ENCODE measurements at regions not wholly inside any gene's neighbourhood (a gene's known extent, or its start where the extent isn't known, plus 50 kb on each side); places are given as distances from the start of the nearest gene placed in this dataset.
"Not testable (repeated sequence)": the region's sequence is repeated elsewhere in the genome, so short reads cannot be mapped to it uniquely, and the experiment has no call there.

DNA sequence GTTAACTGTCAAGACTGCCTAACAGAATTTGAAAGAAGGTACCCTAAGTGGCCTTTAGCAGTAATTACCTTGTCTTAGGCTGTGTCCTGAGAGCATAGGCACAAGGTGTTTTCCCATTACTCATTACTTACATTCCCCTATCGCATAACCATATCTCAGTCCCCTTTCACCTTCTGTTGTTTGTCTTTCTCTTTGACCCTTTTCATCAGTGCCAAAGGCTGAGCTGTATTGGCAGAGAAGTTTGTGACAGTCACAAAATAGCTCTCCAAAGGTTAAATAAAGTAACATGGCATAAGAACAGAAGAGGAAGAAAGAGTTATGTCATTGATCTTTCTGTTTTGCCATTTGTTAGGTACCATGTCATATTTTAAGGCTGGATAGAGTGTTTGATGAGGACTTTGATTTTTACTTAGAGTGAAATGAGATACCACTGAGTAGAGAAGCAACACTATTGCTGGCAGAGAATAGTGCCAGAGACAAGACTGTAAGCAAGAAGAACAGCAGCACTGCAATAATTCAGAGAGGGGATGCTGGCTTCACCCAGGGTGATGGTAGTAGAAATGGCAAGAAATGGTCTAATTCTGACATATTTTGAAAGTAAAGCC is 497.8 kb downstream of the TTLL7 start:
- no peak for TF ChIP-seq ZNF274 (IDR thresholded peaks at IDR 0.05; ENCODE audit: low read depth, low read length)
- H3K4me3 ChIP-seq (ENCODE audit: low read length), result no peak overlapping the region

DNA sequence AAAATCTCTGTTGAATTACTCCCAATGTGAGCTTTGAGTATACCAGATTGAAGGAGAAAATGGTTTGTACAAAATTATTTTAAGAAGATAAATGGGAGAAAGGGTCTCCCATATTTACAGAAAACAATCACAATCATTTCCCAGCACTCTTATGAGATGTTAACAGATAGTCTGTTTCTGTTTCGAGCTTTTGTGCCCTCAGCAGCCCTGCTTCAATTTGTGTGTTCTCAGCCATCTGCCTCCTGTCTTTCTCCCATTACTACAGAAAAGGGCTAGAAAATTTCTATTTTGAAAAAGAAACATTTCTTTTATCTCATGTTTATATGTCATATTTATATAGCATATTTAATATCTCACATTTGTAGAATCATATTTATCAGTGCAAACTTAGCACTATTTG is 498.4 kb downstream of the TTLL7 start:
- TF ChIP-seq ZNF274 (IDR thresholded peaks at IDR 0.05; ENCODE audit: low read depth, low read length), result no peak

DNA sequence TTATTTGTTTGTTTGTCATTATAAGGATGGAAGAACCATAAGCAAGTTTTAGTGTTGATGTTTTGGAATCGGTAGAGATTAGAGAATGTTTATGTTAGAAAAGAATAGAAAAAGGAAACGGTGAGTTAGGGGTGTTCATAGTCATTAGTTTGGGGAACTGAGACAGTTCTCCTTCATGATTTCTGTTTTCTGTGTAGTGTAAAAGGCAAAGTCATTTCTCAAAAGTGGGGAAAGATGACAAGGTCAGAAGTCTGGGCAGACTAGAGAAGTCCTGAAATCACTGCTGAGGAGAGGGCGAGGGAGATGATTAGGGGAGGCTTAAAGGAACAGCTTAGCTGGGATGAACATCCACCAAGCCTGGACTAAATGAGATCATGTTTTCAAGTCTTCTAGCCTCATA is 498.9 kb downstream of the TTLL7 start:
- no peak for TF ChIP-seq ZNF274 (IDR thresholded peaks at IDR 0.05; ENCODE audit: low read depth, low read length)
- H3K4me3 ChIP-seq (ENCODE audit: low read length), result peak overlapping the region; percentile 42; the same call in 1 of the 2 replicates

More for the DNA sequence above, 498.4 kb downstream of the TTLL7 start:
- no peak overlapping the region for H3K4me3 ChIP-seq (ENCODE audit: low read length)

DNA sequence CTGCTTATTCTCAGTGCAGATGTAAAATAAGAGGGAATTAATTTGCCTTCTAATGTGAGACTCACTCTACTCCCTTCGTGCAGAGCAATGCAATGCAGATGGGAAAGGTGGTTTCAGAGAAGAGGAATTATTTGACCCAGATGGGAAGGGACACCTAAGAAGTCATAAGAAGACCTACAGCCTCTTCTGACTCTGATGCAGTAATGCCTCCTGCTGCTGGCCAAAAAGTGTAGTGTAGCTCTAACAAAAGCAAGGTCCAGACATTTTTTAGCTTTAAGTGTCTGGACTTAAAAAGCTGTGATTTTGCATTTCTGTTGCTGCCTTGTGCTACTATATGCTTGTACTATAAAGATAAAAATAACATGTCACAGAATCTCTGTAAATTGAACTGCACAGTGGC is 501.4 kb downstream of the TTLL7 start:
- H3K4me3 ChIP-seq (ENCODE audit: low read length), result no peak overlapping the region
- TF ChIP-seq ZNF274 (IDR thresholded peaks at IDR 0.05; ENCODE audit: low read depth, low read length), result no peak

DNA sequence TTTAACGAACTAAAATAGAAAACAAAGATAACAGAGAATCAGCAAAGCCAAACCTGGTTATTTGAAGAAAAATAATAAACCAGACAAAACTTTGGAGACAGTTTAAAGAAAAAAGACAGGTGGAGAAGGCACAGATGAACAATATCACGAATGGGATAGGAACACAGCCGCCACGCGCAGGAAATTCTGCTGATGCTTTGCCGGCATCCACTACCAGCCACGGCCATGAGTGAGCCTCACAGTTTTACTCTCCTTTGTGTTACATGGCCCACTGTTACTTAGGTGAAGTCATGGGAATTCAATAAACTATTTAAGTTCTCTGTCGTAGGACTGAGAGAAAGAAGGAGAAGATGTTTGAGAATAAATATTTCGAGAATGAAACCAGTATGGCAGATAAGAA is 503.4 kb downstream of the TTLL7 start:
- no peak overlapping the region for H3K4me3 ChIP-seq (ENCODE audit: low read length)
- TF ChIP-seq ZNF274 (IDR thresholded peaks at IDR 0.05; ENCODE audit: low read depth, low read length), result no peak

DNA sequence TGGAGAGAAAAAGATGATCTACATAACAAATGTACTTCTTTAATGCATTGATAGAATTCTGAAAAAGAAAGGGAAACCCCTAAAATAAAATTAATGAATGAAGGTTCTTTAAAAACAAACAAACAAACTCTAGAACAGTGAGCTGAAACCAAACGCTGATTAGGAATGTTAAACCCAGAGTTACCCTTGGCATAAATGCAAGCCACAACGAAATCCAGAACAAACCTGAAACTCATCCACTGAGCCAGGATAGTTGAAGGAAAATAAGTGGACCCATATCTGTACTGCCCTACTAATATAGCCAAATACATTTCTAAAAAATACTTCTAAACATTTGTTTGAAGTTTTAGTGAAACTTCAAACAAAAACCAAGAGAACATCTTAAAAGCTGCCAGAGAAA is 505.3 kb downstream of the TTLL7 start:
- no peak for TF ChIP-seq ZNF274 (IDR thresholded peaks at IDR 0.05; ENCODE audit: low read depth, low read length)
- no peak overlapping the region for H3K4me3 ChIP-seq (ENCODE audit: low read length)

DNA sequence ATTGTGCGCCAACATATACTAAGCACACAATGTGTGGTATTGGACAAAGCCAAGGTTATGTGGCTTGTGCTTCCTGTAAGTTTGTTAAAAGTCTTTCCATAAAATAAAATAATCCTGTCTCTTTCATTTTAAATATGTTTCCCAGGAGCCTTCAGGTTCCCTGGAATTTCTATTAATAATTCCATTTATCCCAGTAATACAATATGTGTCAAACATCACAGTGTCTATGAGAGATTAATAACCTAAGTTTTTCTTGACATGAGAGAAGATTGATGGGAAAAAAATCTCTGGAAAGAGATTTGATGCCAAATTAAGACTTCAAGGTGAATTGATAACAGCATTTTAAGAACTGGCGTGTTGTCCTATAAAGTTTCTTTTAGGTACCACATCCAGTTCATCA is 507.0 kb downstream of the TTLL7 start:
- TF ChIP-seq ZNF274 (IDR thresholded peaks at IDR 0.05; ENCODE audit: low read depth, low read length), result no peak
- H3K4me3 ChIP-seq (ENCODE audit: low read length), result no peak overlapping the region

DNA sequence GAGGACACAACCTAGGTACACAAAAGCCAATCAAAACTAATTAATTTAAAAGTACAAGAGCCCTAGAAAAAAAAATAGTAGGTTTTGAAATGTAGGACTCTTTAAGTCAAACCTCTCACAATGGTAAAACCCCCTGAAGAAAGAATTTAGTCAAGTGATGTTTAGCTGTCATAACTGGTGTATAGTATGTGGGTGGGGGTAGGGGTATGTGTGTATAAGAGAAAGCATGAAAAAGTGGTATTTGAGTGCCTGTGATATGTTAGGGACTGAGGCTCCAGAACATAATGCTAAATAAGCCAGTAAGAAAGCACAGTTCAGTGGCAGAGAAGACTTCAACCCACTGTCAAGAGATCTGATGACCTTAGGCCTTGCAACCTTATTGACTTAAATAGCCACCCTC is 507.9 kb downstream of the TTLL7 start:
- TF ChIP-seq ZNF274 (IDR thresholded peaks at IDR 0.05; ENCODE audit: low read depth, low read length), result no peak
- no peak overlapping the region for H3K4me3 ChIP-seq (ENCODE audit: low read length)

DNA sequence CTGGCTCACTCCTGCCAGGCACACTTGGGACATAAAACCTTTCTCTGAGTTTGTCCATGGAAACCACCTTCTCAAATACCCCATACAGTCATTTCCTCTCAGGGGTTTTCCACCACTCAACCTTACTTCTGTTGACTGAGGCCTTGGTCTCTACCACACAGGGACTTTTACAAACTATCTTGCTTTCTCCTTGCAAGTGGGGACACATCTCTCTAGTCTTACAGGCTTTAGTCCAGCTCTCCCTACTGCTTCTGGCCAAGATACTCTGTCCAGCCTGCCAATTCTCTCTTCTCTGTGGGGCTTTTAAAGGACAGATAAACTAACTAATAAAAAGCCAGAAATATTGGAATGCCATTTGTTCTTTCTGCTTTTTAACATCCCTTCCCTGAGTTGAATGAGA is 510.8 kb downstream of the TTLL7 start:
- H3K4me3 ChIP-seq (ENCODE audit: low read length), result not testable (repeated sequence)

DNA sequence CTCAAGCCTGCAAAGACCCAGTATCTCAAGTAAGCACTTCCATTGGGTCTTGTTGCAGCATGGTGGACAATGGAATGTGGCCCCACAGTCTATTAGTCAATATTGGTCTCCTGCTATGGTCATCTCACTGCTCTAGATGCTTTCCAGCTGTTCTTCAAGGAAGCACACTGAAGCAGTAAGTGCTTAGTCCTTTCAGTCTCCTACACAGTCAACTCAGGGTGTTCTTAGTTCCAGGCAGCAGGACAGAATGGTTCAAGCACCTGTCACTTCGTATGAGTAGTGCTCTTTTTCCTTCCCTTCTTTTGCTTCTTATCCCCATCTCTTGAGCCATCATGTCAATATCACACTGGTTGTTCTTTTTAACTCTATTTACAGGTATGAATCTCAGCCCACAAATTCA is 511.5 kb downstream of the TTLL7 start:
- H3K4me3 ChIP-seq (ENCODE audit: low read length), result not testable (repeated sequence)

DNA sequence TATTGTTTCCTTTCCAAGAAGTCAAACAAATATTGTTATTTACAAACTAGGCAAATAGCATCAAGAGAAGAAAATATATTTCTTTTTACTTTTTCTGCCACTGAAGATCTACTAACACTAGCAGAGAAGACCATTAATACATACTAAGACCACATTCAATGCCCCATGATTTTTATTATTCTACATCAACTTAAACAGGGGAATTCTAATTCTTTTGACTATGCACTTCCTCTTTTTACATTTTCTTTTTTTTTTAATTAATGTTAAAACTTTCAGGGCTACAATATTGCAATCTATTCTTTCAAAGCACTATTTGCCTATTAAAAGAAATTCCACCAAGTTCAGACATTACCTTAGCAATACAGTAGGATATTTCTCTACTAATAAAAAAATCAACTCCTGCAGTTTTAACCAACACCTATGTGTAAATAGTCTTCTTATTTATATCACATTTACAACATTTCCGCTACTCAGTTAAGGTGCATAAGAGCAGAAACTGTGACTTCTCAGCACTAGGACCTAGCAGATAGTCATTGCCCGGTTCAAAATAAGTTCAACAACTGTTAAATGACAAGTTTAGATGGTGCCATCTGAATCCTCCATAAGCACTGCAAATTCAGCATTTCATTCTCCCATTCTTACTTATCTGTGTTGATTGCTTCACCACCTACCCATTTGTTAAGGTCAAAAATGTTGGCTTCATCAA is 513.5 kb downstream of the TTLL7 start:
- H3K4me3 ChIP-seq (ENCODE audit: low read length), result not testable (repeated sequence)

DNA sequence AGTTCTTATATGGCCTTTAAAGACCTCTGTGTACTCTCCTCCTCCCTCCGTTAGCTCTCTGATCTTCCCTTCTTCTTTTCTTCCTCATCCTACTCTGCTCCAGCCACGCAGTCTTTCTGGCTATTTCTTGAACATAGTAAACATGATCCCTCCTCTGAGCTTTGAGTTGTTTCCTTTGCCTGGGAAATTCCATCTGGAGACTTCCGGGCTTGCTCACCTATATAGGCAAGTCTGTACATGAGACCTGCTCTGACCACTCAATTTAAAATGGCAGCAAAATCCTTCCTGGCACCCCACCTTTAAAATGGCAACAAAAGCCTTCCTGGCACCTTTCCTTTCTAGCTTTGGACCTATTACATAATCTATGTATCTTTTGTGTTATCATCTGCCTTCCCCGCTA is 517.6 kb downstream of the TTLL7 start:
- not testable (repeated sequence) for H3K4me3 ChIP-seq (ENCODE audit: low read length)

DNA sequence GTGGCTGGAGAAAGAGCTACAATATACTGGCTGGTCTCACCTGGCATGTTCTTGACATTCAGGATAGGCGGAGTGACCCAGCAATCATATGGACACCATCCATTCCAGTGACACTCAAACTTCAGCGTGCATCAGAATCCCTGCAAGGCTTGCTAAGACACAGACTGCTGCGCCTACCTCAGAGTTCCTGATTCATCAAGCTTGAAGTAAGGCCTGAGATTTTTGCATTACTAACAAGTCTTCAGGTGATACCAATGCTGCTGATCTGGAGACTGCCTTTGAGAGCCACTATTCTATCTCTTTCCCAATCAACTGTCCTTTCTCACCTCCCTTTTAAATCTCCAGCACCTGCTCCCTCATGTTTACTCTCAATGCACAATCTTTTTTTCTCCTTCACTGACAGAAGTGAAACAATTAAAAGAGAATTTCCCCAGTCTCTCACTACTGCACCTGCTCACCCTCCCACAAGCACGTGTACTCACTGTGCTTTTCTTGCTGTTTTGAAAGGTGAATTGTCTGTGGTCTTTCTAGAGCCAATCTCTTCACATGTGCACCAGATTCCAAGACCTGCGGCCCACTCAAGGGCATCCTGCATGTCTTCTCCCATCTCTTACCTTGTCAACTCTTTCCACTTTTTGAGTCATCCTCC is 519.2 kb downstream of the TTLL7 start:
- not testable (repeated sequence) for H3K4me3 ChIP-seq (ENCODE audit: low read length)

DNA sequence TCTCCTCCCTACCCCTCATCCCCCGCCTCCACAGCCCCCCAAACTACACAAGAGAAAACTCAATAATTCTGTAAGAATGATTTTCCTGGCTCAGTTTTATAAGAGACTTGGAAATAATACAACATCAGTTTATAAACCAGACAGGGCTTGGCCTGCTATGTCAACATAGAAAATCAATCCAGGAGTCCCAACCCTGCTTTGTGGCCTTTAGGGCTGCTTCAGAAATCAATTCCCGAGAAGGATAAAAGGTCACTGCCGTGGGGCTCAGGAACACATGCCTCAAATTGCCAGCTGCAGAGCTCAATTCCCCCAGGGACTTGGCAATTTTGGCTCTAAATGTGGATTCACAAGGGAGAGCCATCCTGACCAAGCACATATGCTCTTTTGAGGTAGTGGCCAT is 520.8 kb downstream of the TTLL7 start:
- H3K4me3 ChIP-seq (ENCODE audit: low read length), result not testable (repeated sequence)

DNA sequence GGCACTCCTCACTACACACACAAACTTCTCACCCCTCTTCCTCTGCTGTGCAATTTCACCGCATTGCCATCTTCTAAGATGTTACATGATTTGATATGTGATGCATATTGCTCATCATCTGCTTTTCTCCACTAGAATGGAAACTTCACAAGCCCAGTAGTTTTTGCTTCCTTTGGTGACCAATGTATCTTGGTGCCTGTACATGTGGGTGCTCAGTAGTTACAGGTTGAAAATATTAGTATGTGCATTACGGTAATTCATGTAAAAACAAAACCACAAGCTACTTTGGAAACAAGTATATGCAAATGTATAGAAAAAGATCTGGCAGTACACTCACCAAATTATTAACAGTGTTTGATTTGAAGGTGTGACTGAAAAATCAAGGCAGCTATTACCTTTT is 522.4 kb downstream of the TTLL7 start:
- H3K4me3 ChIP-seq (ENCODE audit: low read length), result not testable (repeated sequence)

DNA sequence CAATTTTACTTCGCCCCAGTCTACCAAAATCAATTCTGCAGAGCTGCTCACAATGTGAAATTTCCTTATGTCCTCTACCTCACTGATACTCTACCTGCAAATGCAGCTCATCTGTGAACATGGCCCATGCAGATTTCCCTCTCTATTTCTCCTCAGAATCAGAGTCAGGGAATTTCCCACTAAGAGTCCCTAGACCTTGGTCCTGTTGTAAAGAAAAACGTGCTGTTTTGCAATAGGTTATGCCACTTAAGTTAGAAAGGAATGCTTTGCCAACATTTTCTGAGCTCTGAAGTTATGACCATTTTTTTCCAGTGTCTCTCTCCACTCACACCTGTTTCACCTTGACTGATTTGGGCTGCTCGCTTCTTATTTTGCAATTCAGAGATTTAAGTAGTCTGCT is 524.0 kb downstream of the TTLL7 start:
- H3K4me3 ChIP-seq (ENCODE audit: low read length), result not testable (repeated sequence)

DNA sequence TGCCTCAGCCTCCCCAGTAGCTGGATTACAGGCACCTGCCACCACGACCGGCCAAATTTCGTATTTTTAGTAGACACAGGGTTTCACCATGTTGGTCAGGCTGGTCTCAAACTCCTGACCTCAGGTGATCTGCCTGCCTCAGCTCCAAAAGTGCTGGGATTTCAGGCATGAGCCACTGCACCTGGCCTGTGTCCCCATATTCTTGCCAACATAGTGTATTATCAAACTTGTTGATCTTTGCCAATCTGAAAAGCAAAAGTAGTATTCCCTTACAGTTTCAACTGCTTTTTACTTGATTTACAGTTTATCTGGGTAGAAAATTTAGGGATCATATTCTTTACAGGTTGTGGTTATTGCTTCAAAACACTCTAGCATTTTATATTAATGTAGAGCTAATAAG is 524.9 kb downstream of the TTLL7 start:
- H3K4me3 ChIP-seq (ENCODE audit: low read length), result not testable (repeated sequence)

DNA sequence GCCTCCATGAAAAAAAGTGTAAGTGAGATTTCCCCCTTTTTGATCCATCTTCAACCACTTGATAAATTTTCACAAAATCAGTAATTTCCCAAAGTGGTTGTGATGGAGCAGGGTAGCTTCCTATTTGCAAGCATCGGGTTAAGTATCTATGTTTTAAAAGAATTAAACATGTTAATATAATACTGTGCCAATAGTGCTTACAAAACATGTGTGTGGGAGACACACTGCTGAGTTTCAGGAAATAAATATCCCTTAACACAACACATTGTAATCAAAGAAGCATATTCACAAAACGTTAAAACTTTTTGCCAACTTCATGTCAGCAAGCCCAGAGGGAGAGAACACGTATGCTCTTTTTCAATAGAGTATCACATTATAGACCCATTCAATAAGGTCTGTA is 526.9 kb downstream of the TTLL7 start:
- H3K4me3 ChIP-seq (ENCODE audit: low read length), result not testable (repeated sequence)

DNA sequence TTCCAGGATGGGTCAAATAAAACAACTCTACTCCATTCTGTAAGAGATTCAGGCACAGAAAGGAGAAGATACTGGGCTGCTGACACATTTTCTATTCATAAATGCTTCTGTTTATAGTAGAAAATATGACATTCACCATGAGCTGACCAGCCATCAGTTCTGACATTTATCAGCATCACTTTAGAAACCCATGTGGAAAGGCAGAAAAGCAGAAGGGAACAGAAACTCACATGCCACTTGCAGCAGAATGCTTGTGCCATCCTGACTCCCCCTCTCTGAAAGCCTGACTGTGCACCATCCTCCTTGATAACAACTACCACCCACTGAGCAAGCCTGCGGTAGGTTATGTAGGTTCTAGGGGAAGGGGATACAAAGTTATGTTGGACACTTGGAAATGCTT is 527.7 kb downstream of the TTLL7 start:
- not testable (repeated sequence) for H3K4me3 ChIP-seq (ENCODE audit: low read length)

DNA sequence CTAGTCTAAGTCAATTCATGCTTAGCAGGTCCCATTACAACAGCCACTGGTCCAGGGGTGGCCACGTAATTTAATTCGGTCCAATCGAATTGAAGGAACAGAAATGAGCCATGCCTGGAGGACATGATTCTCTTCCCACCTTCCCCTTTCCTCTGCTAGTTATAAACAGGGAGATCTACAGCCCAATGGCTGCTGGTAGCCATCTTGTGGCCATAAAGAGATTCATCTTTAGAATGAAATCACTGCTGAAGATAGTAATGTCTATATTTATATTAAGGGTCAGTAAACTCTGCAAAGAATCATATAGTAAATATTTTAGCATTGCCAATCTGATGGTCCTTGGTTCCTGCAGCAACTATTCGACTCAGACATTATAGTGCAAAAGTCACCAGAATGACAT is 530.6 kb downstream of the TTLL7 start:
- H3K4me3 ChIP-seq (ENCODE audit: low read length), result not testable (repeated sequence)

DNA sequence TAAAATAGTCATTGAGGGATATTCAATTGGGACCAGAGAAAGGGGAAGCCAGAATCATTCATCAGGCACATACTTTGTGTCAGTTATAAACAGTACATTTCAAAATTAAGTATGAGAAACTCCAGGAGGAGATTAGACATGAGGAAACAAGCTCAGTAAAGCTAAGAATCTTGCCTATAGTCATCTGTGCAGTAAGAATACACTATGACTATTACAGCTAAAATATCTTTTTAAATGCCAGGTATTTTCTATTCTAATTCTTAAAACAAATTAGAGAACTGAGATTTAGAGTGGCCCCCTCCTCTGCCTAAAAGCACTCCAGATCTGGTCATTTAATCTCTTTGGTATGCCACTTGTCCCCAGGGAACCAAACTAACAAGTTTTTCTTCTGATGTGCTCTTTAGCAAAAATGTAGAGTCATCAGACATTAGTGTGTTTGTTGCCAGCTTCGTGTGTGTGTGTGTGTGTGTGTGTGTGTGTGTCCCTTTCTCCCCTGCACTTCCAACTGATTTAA is 541.1 kb downstream of the TTLL7 start:
- H3K4me3 ChIP-seq (ENCODE audit: low read length), result not testable (repeated sequence)

Data from GM08714 (cell line).